ENCODE measurements at regions not wholly inside any gene's neighbourhood (a gene's known extent, or its start where the extent isn't known, plus 50 kb on each side); places are given as distances from the start of the nearest gene placed in this dataset.
A peak's percentile ranks its signal among the peaks of the same experiment; 100 is the strongest.

GRCh38 chr4:32199639-32200038 lies 1479.5 kb downstream of the PCDH7 start:
- no peak for DNase-seq

DNA sequence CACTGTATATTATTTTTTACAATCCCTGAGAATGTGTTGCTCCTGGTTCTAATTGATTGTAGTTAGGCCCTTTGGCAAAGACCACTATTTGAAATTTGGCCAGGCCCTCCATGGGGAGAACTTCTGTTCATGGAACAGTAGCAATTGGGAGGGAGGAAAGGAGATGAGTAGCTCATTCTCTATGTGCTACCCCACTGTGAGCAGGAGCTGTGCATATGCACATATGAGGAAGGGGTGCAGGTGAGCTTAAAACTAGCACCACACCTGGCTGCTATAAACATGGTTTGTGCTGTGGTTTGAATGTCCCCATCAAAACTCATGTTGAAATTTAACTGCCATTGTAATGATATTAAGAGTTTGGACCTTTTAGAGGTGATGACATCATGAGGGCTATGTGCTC lies 1483.2 kb downstream of the PCDH7 start:
- no peak for DNase-seq

DNA sequence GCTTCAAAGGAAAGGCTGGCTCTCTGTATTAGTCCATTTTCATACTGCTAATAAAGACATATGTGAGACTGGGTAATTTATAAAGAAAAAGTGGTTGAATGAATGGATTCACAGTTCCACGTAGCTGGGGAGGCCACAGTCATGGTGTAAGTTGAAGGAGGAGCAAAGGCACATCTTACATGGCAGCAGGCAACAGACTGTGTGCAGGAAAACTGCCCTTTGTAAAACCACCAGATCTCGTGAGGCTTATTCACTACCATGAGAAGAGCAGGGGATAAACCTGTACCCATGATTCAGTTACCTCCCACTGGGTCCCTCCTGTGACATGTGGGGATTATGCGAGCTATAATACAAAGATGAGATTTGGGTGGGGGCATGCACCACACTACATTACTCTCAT lies 1486.6 kb downstream of the PCDH7 start:
- no peak for DNase-seq

- DNase-seq: no peak
These were observed 1487.3 kb downstream of the PCDH7 start for GRCh38 chr4:32207456-32207855.

- DNase-seq: no peak
These were observed 1495.1 kb downstream of the PCDH7 start for GRCh38 chr4:32215277-32215676.

DNA sequence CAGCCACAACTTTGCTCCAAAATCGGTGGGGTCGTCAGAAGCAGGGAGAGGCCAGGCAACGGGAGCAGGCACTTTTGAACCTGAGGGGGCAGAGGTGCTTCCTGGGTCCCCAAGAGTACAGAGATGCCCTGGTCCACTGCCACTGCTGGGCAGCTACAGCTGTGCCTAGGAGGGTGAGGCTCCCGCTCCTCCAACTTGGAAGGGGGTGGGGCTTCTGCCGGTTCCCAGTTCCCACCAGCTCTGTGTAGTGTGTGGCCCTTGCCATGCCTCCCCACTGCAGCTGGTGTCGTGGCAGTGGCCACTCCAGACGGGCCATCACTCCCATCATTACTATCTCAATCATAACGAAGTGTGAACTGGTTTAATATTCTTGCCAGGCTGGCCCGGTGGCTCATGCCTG lies 1496.3 kb downstream of the PCDH7 start:
- DNase-seq: no peak

GRCh38 chr4:32219306-32220075 lies 1499.3 kb downstream of the PCDH7 start:
- DNase-seq: no peak

GRCh38 chr4:32226204-32226603 lies 1506.0 kb downstream of the PCDH7 start:
- no peak for DNase-seq

- DNase-seq: no peak
These were observed 1506.6 kb downstream of the PCDH7 start for GRCh38 chr4:32226733-32227132.

- no peak for DNase-seq
These were observed 1523.8 kb downstream of the PCDH7 start for GRCh38 chr4:32243926-32244325.

DNA sequence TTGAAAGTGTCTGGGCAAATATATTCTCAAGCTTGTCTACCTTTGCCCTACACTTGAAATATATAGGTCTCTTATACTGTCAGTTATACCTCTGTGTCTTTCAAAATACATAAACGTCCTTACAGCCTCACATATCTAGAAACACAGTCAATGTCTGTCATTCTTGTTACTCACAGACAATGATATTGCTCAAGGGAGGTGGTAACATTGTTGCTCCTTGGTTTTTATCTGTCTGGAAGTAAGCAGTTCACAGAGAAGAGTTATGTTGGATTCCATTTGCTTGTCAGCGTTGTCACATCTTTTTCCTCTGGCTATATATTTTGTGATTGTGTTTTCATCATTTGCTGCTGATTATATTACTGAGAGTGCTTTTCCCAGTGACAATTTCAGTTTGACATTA lies 1528.9 kb downstream of the PCDH7 start:
- DNase-seq: peak; percentile 10

DNA sequence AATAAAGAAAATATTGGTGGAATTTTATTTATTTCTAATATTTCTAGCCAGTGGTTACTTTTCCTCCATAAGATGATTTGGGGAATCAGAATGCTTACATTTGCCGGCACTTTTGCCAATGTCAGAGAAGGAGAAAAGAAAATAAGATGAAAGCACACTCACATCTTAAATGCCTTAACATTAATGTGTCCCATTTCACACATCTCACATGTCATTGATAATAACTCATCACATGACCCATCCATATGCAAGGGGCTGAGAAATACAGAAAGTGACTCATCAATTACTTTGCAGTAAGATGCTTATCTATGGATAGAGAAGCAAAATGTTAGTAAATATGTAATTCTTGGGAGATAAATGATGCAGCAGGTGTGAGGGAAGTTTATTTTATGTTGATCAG lies 1531.0 kb downstream of the PCDH7 start:
- DNase-seq: peak; percentile 20

DNA sequence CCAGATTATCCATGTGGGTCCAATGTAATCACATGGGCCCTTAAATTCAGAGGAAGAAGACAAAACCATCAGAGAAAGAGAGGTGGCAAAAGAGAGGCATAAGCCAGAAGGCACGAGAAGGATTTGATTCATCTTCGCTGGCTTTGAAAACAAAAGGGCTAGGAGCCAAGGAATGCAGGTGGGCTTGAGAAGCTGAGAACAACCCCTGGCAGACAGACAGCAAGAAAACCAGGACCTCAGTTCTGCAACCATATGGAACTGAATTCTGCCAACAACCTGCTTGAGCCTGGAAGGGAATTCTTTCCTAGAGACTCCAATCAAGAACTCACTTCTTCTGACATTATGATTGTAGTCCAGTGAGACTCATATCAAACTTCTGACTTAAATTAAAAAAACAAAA lies 1531.8 kb downstream of the PCDH7 start:
- no peak for DNase-seq

GRCh38 chr4:32254216-32254615 lies 1534.0 kb downstream of the PCDH7 start:
- no peak for DNase-seq

GRCh38 chr4:32258986-32259385 lies 1538.8 kb downstream of the PCDH7 start:
- no peak for DNase-seq

GRCh38 chr4:32261196-32261595 lies 1541.0 kb downstream of the PCDH7 start:
- DNase-seq: no peak

- DNase-seq: peak; percentile 44
These were observed 1548.7 kb downstream of the PCDH7 start for GRCh38 chr4:32268863-32269262.

- DNase-seq: peak; percentile 11
These were observed 1569.9 kb downstream of the PCDH7 start for GRCh38 chr4:32290102-32290501.

- no peak for DNase-seq
These were observed 1598.8 kb downstream of the PCDH7 start for GRCh38 chr4:32318926-32319325.

DNA sequence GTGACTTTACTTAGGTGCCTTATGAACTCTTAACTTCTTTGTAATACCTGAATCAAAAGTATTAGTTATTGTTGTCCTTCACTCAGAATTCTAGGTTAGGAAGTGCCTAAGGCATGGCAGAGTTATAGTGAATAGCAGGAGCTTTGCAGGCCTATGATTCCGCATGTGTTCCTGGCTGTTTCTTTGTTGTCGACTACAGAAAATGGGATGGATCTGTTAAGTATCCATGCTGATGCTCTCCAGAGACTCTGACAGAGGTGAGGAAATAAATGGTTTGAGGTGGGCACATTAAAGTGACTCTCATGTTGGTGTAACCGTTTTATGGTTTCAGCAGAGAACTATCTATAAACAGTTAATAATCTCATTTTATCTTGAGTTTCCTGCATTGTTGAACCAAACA lies 1601.3 kb downstream of the PCDH7 start:
- no peak for DNase-seq

GRCh38 chr4:32334759-32335158 lies 1614.6 kb downstream of the PCDH7 start:
- no peak for DNase-seq

DNA sequence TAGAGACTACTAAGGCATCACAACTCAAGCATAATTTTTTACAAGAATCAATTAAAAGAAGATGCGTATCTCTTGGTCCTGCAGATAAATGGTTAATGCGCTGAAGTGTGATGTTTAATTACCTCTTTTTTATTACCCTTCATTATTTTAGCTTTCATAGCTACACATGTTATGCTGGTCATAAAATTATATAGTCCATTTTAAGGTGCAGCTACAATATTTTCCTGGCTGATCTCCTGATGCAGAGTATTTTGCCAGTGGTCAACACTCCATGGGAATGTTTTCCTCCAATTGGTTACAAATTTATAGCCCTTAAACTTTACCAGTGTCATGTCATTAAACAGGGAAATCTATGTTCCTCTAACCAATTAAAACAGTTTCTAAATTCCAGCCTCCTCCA lies 1617.2 kb downstream of the PCDH7 start:
- no peak for DNase-seq

GRCh38 chr4:32340591-32340990 lies 1620.4 kb downstream of the PCDH7 start:
- peak; percentile 3 for DNase-seq

GRCh38 chr4:32341342-32341741 lies 1621.2 kb downstream of the PCDH7 start:
- no peak for DNase-seq

DNA sequence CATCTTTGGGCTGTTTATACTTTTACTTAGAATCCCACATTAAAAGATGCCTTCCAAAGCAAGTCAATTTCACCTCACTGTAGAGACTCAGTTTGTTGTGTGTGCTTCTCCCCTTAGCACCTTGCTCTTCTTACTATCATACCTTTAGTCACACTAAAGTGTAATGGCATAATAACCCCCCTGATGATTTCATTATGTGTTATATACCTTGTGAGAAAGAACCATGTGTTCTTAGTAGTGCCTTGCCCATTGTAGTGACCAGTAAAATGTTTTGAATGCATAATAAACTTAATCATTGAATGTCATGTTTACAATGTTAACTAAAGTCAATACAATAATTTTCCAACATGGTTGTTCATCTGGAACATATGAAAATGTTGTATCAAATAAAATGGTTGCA lies 1621.9 kb downstream of the PCDH7 start:
- no peak for DNase-seq

Measured in OCI-M1 (cell line).